ENCODE measurements at regions not wholly inside any gene's neighbourhood (a gene's known extent, or its start where the extent isn't known, plus 50 kb on each side); places are given as distances from the start of the nearest gene placed in this dataset.

- DNase-seq (ENCODE audit: low read depth in 1 of 2, low spot score in 1 of 2), result no peak
- H3K4me3 ChIP-seq (replicated peaks; ENCODE audit: insufficient read depth, low read length), result no peak overlapping the region
- TF ChIP-seq GABPA (IDR thresholded peaks at IDR 0.05; ENCODE audit: low read depth) (no peak), CTCF (IDR thresholded peaks at IDR 0.05; ENCODE audit: insufficient read depth, low read length) (no peak), POLR2AphosphoS5 (IDR thresholded peaks at IDR 0.05; ENCODE audit: low read depth) (no peak), REST (IDR thresholded peaks at IDR 0.05; ENCODE audit: insufficient replicate concordance, low read depth) (no peak), SPI1 (IDR thresholded peaks at IDR 0.05; ENCODE audit: borderline replicate concordance, low read depth) (no peak)
- peaks cover 3% of the 10 kb centered on the region for H3K27me3 ChIP-seq (ENCODE audit: insufficient read depth, poor library complexity, severe bottlenecking)
- H3K27ac ChIP-seq (replicated peaks), result no peak overlapping the region
These were observed 204.1 kb upstream of the CLINT1 start for GRCh38 chr5:158063052-158063451.

GRCh38 chr5:158061451-158061850 lies 202.5 kb upstream of the CLINT1 start:
- H3K27ac ChIP-seq (replicated peaks), result no peak overlapping the region
- DNase-seq (ENCODE audit: low read depth in 1 of 2, low spot score in 1 of 2), result no peak
- TF ChIP-seq POLR2AphosphoS5 (IDR thresholded peaks at IDR 0.05; ENCODE audit: low read depth) (no peak), CTCF (IDR thresholded peaks at IDR 0.05; ENCODE audit: insufficient read depth, low read length) (no peak), REST (IDR thresholded peaks at IDR 0.05; ENCODE audit: insufficient replicate concordance, low read depth) (no peak), SPI1 (IDR thresholded peaks at IDR 0.05; ENCODE audit: borderline replicate concordance, low read depth) (no peak), GABPA (IDR thresholded peaks at IDR 0.05; ENCODE audit: low read depth) (no peak)
- peaks cover 3% of the 10 kb centered on the region for H3K27me3 ChIP-seq (ENCODE audit: insufficient read depth, poor library complexity, severe bottlenecking)
- no peak overlapping the region for H3K4me3 ChIP-seq (replicated peaks; ENCODE audit: insufficient read depth, low read length)

- DNase-seq (ENCODE audit: low read depth in 1 of 2, low spot score in 1 of 2), result no peak
- Histone ChIP-seq H3K27me3 (ENCODE audit: insufficient read depth, poor library complexity, severe bottlenecking) (peaks cover 3% of the 10 kb centered on the region), H3K4me3 (replicated peaks; ENCODE audit: insufficient read depth, low read length) (no peak overlapping the region), H3K27ac (replicated peaks) (no peak overlapping the region)
- TF ChIP-seq POLR2AphosphoS5 (IDR thresholded peaks at IDR 0.05; ENCODE audit: low read depth) (no peak), CTCF (IDR thresholded peaks at IDR 0.05; ENCODE audit: insufficient read depth, low read length) (no peak), SPI1 (IDR thresholded peaks at IDR 0.05; ENCODE audit: borderline replicate concordance, low read depth) (no peak), REST (IDR thresholded peaks at IDR 0.05; ENCODE audit: insufficient replicate concordance, low read depth) (no peak), GABPA (IDR thresholded peaks at IDR 0.05; ENCODE audit: low read depth) (no peak)
These were observed 201.3 kb upstream of the CLINT1 start for GRCh38 chr5:158060212-158060611.

All from HL-60 (cell line).